ENCODE measurements at regions not wholly inside any gene's neighbourhood (a gene's known extent, or its start where the extent isn't known, plus 50 kb on each side); places are given as distances from the start of the nearest gene placed in this dataset.

DNA sequence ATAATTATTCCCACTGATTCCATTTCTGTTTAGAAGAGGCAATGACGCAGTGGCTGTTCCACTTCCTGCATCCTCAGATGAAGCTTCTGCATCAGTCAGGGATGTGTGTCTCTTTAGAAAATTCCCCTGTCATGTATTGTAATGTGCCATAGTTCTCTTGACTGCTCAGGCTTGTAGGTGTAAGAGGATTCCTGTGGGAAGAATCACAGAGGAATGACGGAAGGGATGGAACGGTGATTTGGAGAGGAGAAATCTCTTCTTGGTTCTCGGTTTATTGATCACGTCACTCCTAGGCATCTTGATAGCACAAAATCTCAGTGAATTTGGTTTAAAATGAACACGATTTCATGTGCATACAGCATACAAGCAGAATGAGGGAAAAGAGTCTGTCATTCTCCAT lies 69.8 kb upstream of the PRKCQ start:
- Mint-ChIP-seq H3K27ac (no peak overlapping the region), H3K36me3 (ENCODE audit: low read depth) (no peaks in the 10 kb centered on the region), H3K4me3 (no peak overlapping the region), H3K27me3 (ENCODE audit: low read depth, poor library complexity) (peaks cover 24% of the 10 kb centered on the region), H3K4me1 (no peaks in the 10 kb centered on the region), H3K9me3 (no peaks in the 10 kb centered on the region)
- DNase-seq: no peak
- TF ChIP-seq, protein P1, sequence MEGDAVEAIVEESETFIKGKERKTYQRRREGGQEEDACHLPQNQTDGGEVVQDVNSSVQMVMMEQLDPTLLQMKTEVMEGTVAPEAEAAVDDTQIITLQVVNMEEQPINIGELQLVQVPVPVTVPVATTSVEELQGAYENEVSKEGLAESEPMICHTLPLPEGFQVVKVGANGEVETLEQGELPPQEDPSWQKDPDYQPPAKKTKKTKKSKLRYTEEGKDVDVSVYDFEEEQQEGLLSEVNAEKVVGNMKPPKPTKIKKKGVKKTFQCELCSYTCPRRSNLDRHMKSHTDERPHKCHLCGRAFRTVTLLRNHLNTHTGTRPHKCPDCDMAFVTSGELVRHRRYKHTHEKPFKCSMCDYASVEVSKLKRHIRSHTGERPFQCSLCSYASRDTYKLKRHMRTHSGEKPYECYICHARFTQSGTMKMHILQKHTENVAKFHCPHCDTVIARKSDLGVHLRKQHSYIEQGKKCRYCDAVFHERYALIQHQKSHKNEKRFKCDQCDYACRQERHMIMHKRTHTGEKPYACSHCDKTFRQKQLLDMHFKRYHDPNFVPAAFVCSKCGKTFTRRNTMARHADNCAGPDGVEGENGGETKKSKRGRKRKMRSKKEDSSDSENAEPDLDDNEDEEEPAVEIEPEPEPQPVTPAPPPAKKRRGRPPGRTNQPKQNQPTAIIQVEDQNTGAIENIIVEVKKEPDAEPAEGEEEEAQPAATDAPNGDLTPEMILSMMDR (IDR thresholded peaks at IDR 0.05): no peak

DNA sequence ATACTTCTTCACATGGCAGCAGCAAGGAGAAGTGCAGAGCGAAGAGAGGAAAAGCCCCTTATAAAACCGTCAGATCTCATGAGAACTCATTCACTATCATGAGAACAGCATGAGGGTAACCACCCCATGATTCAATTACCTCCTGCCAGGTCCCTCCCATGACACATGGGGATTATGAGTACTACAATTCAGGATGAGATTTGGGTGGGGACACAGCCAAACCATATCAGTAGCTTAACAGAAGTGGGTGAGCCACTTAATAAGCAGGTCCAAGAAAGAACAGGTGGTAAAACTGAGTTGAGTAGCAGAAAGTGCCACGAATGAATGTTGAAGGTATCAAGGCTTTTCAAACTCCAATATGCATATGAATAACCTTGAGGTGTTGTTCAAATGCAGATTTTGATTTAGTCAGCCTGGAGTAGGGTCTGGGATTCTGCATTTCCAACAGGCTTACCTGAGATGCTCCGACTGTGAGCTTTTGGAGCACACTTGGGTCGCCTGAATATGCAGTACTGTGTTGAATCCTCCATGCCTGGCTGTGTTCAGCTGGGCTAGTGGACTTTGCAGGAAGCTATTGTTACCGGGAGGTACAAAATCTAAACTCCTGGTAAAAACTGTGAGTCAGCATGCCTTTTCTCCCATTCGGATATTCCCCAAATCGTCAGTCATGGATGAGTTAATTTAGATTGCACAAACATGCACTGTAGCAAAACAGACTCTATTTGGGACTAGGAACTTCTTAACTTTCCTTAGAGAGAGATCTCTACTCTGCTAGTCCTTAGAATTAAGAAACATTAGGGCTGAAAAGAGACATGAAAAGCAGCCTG lies 69.0 kb upstream of the PRKCQ start:
- TF ChIP-seq, protein P1 (IDR thresholded peaks at IDR 0.05): no peak
- DNase-seq: no peak
- H3K36me3 Mint-ChIP-seq (ENCODE audit: low read depth): no peaks in the 10 kb centered on the region
- no peaks in the 10 kb centered on the region for H3K9me3 Mint-ChIP-seq
- no peaks in the 10 kb centered on the region for H3K4me1 Mint-ChIP-seq
- H3K27ac Mint-ChIP-seq: no peak overlapping the region
- peaks cover 24% of the 10 kb centered on the region for H3K27me3 Mint-ChIP-seq (ENCODE audit: low read depth, poor library complexity)
- no peak overlapping the region for H3K4me3 Mint-ChIP-seq

DNA sequence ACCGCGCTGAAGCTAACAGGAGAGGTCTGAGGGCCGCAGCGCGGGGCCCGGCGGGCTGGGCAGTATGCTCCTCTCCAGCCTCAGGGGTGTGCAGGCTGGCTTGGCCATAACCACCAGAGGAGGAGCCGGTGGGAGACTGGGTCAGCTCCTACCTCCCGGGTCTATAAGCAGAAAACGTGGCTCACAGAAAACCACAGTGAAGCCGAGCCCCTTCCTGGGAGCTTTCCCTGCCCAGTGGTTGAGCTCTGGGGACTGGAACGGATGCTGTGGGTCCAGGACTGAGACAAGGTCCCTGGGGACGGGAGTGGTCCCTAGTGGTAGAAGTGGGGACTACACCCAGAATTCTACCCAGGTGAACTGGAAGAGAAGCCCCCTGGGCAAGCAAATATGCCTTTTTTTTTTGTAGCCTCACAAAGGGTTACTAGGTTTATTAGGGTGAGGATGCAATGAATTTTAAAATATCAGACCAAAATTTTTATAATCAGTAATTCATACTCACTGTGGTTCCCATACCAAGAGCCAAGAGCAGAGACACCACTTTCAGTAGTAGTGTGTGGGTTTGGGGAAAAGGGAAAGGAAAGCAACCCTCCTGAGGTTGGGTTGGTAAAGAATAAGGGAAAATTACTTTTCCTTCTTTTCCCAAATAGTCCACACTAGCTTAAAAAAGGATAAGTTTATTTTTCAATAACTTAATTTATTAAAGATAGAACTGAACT lies 67.9 kb upstream of the PRKCQ start:
- no peaks in the 10 kb centered on the region for H3K36me3 Mint-ChIP-seq (ENCODE audit: low read depth)
- H3K4me1 Mint-ChIP-seq: no peaks in the 10 kb centered on the region
- H3K27me3 Mint-ChIP-seq (ENCODE audit: low read depth, poor library complexity): peaks cover 19% of the 10 kb centered on the region
- no peaks in the 10 kb centered on the region for H3K9me3 Mint-ChIP-seq
- peak; percentile 58 for DNase-seq
- no peak overlapping the region for H3K4me3 Mint-ChIP-seq
- H3K27ac Mint-ChIP-seq: no peak overlapping the region
- TF ChIP-seq, protein P1 (IDR thresholded peaks at IDR 0.05): peak; percentile 63

DNA sequence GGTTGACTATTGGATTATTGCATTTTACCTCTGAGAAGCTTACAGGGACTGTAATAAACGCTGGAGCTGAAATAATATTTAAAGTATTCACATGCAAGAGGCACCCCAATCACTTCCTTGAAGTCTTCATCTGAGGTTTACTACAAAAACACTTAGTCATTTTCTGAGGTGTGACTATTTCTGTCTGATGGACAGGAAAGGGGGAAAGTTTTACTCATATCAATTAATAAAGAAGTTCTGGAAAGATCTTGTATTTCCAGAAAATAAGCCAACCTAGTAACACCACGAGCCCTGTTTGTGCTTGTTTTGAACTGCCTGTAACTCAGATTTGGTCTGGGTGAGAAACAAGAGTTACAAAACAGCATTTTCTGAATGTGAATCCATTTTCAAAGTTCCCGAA lies 63.9 kb upstream of the PRKCQ start:
- Mint-ChIP-seq H3K36me3 (ENCODE audit: low read depth) (no peaks in the 10 kb centered on the region), H3K27ac (no peak overlapping the region), H3K9me3 (no peaks in the 10 kb centered on the region), H3K4me3 (no peak overlapping the region), H3K4me1 (no peaks in the 10 kb centered on the region), H3K27me3 (ENCODE audit: low read depth, poor library complexity) (peaks cover 6% of the 10 kb centered on the region)
- no peak for DNase-seq
- TF ChIP-seq, protein P1 (IDR thresholded peaks at IDR 0.05): no peak

DNA sequence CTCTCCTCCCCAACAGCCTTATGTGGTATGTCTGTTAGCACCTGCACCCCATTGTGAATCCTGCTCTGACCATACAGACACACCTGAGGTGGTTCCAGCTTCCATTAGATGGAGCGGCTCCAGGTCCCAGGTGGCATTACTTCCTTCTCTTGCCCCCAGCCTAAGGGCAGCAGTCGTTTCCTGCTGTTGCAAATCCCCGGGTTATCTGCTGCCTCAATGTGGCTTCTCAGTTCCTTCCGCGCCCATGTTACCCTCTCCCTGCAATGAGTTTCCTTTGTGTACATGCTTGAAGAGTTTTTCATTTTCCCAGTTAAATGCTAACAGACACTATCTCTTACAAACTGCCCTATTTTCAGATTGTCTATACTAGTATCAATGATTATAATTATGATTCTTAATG lies 62.8 kb upstream of the PRKCQ start:
- H3K9me3 Mint-ChIP-seq: no peaks in the 10 kb centered on the region
- H3K4me1 Mint-ChIP-seq: peaks cover 4% of the 10 kb centered on the region
- H3K4me3 Mint-ChIP-seq: no peak overlapping the region
- TF ChIP-seq, protein P1 (IDR thresholded peaks at IDR 0.05): no peak
- DNase-seq: no peak
- no peak overlapping the region for H3K27ac Mint-ChIP-seq
- H3K36me3 Mint-ChIP-seq (ENCODE audit: low read depth): no peaks in the 10 kb centered on the region
- H3K27me3 Mint-ChIP-seq (ENCODE audit: low read depth, poor library complexity): peaks cover 7% of the 10 kb centered on the region

Data from nephron progenitor cell (in vitro differentiated cells).